ENCODE measurements at regions not wholly inside any gene's neighbourhood (a gene's known extent, or its start where the extent isn't known, plus 50 kb on each side); places are given as distances from the start of the nearest gene placed in this dataset.

DNA sequence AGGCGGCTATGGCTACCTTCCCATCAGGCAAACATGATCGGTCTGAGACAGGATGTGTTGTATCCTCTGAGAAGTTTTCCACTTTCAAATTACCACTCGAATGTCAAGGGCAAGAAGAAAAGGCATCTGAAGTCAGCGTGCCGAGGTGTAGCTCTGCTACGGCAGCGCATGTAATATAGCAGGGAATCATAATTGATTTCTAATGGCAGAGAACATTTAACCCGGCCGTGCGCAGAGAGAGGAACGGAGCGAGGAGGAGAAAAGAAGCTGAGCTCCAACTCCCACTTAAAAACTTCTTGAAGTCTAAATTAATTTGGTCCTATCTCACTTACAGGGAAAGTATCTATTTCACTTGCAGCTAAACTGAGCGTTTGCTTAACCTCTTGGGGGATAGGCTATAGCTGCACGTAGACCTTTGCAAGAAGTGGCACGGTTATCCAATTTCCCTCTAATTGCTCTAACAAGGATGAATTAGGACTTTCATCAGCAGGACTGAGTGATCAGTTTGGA lies 137.3 kb upstream of the KIRREL3 start:
- no peak for DNase-seq (ENCODE audit: low read depth in 2 of 2)

DNA sequence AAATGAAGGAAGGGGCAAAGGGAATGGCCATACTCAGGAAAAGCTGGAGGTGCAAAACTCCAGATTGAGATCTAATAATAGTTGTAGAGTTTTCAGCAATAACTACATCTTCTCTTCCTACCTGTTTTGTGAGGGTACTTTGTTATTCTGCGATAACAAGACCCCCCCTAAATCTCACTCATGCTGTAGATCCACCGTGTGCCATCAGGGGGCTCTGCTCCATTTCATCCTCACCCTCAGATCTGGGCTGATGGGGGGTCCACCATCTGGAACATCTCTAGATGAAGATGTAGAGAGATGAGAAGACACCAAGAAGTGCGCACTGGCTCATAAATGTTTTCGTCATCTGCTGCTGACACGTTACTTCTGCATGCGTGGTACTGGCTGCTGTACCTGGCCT lies 135.9 kb upstream of the KIRREL3 start:
- no peak for DNase-seq (ENCODE audit: low read depth in 2 of 2)

DNA sequence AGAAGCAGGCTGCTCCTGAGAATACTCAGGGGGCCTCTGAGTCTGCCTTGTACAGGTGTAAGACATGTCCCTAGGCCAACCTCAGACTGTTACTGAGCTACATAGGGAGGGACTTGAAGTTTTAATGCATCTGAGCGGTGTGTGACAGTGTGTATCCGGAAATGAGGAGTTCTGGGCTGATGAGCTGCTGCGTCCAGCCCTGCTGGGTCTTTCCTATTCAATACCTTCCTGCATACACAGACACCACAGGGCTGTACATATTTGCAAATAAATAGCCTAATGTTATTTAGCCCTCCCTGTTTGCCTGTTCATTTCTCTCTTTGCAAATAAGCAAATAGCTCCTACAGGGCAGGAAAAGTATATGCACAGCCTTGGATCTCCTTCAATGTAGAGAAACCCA lies 134.7 kb upstream of the KIRREL3 start:
- DNase-seq (ENCODE audit: low read depth in 2 of 2): no peak

DNA sequence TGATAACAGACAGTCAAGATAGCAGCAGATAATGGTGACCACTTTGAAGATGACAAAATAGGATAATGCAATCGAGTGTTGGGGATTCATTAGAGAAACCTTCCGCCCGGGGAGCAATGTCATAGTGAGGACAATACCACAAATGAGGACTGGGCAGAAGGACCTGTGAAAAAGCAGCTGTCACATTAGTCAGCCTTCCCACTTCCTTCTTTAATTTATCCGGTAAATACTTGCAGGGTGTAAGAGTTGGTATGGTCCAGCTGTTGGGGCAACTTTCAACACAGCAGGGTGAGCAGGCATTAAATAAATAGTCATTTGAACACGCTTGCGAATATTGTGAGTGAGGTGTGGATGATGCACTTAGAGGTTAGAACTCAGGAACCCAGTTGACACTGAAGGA lies 132.5 kb upstream of the KIRREL3 start:
- DNase-seq (ENCODE audit: low read depth in 2 of 2): no peak

DNA sequence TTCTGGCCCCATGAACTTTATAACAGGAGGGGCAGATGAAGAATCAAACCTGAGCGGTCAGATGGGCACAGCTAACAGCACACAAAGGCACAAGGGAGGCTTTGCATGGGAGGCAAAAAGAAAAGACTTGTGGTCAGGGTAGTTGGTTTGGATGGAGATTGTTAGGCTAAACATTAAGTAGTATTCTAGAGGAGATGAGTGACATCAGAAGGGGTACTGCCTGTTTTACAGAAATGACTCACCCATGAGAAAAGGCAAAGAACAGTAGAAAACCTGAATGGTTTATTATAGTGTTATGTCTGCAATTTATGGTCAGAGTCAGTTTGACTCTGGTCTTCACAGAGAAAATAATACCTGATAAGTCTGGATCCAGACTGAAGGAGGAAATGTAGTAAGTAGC lies 129.8 kb upstream of the KIRREL3 start:
- no peak for DNase-seq (ENCODE audit: low read depth in 2 of 2)

DNA sequence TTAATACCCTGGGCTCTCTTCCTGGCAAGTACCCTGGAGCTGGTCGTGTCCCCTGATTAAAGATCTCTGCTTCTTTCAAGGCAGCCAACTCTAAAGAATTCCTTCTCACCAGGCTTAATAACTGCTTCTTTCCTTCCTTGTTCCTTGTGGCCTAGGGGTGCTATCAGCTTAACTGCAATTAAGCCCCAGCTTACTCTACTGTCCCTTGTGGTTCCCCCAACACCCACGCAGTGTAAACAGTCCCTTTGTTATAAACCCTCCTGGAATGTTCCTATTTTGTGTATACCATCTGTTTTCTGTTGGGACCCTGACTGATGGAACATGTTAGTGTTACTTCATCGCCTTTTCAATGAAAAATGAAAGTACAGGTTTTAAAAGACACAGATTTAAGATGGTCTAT lies 126.4 kb upstream of the KIRREL3 start:
- DNase-seq (ENCODE audit: low read depth in 2 of 2): no peak

DNA sequence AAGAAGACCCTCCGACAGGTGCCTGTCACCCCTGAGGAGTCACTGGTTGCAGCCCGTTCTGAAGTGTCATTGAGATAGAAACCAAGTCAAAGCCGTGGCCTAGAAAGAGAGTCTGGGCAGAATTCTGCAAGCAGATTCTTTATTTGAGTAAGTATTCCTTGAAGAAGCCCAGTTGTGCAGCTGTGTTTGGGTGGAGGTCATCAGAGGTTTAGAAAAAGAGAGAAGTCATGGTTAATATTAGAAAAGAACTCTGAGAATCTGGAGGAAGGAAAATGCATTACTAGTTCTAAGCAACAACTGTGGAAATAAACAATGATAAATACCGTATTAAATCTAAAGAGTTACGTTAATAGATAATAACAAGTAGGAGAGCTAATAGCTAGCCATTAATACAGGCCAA lies 118.8 kb upstream of the KIRREL3 start:
- no peak for DNase-seq (ENCODE audit: low read depth in 2 of 2)

DNA sequence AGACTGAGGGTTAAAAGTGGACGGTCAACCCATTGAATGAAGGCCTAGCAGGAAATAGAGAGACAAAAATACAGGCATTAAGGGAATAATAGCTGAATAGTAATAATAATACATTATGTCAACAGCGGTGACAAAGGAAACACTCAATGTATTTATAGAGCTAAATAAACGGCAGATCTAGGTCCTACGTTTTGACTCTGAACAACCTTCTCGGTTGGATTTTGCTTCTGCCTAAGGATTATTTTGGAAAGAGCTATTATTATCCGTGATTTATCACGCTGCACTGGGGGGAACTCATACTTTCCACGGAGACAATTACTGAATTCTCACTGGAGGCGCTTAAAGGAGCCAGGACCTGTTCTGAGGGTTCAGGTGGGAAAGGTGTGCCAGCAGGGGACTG lies 118.2 kb upstream of the KIRREL3 start:
- no peak for DNase-seq (ENCODE audit: low read depth in 2 of 2)

DNA sequence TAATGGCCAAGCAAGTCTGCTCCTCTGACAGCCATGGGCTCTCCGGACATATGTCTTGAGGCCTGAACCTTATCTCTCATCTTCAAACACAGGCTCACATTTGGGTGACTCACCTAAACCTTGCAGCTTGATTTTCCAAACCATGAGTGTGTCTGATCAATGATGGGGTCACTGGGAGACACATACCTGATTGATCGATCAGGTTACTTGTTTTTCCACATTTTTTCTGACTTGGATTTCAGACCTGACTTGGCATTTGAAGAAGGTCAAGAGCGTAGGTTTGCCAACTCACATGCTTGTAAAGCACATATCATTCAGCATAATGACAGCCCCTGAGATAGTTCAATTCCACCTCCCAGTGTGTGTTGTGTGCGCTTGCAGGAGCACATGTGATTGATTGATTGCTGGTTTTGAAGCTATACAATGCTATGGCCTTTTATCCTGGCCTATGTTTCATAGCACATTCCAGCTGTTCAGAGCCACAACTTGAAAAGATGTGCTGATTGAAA lies 116.7 kb upstream of the KIRREL3 start:
- DNase-seq (ENCODE audit: low read depth in 2 of 2): no peak

DNA sequence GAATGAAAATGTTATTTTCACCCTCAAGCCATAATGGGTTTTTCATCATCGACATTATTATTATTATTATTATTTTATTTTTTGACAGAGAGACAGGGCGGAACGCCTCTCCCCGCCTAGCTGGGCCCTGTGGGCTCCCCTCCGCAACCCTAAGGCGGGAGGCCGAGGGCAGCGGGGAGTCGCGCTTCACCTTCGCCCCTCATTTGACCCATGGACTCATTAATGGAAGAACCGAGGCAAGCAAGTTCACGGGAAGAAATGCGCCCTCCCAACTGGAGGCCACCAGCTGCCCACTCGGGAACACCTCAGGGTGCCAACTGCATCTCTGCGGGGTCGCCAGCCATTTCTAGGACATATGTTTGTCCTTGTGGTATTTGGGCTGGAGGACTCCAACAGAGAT lies 115.3 kb upstream of the KIRREL3 start:
- no peak for DNase-seq (ENCODE audit: low read depth in 2 of 2)

DNA sequence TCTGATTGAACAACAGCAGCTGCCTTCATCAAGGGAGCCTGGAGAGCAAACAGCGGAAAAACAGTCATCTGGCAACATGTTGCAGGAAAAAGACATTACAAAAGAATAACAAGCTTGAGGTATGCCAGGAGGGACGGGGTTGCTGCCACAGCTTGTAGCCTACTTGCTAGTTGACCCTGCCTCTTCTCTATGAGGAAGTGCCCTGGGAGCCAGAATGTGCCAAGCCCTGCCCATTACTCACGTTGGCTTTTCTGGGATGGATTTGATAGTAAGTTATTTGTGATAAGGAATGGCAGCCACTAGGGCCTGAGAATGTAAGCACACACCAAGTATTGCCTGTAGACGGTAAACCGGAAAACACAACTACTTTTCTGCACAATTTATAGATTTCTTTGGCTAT lies 113.5 kb upstream of the KIRREL3 start:
- DNase-seq (ENCODE audit: low read depth in 2 of 2): no peak

DNA sequence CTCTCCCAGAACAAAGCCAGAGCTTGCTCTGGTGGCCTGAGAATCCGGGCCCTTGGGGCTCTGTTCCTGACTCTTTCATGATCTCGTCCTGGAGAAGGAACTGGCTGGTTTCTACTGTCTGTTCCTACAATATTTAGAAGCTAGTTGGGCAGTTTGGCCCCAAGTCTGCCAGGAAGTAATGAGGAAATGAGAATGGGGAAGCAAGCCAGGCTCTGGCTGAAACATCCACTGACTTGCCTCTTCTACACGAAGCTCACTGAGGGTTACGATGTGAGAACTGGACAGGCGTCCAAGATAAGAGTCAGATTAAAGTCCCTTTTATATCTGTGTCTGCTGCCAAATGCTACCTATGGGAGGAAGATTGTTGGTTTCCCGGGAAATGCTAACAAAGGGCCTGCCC lies 110.0 kb upstream of the KIRREL3 start:
- DNase-seq (ENCODE audit: low read depth in 2 of 2): no peak

DNA sequence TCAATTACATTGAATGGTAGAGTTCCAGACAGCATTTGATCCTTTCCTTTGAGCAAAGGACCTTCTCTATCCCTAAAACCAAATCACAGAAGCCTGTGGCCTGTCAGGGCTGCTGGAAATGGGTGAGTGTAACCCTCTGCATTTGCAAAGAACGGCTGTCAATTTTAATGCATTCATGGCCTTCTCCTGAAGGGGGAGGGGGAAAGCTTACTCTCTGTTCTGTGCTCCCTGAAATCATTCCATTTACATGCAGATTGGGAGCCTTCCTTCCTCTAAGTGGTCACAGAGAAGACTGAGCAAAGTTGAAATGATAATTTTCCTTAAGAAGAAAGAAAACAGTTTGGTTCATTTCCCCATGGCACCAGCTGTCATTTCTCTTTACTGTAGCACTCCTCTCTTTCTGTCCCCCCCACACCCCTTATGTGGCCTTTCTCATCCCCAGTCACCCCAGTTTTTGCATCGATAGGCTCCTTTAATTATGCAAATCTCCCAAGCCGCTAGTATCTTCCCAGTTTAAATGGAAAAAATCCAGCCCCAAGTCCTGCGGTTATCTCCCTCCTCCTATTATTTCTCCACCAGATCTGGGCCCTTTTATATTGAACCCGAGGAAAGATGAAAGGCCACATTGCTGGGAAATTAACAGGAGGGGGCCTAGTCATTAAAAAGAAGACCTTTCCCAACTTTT lies 109.4 kb upstream of the KIRREL3 start:
- no peak for DNase-seq (ENCODE audit: low read depth in 2 of 2)

DNA sequence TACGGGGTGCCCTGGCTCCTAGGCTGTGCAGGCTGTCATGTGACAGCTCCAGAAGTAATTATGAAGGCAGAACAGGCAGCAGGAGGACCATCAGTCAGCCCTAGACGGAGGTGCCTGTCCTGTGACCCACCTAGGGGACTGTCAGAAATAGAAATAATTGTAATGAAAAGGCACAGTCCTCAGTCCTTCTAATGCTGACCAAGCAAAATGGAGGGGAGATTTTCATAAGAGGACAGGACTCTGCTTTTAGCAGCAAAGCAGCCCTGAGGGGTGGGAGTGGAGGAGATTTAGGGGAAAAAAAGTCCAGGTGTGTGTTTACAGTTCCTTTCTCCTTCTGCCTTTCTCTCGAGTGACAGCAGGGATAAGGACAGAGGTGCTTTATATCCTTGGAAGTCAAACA lies 108.3 kb upstream of the KIRREL3 start:
- no peak for DNase-seq (ENCODE audit: low read depth in 2 of 2)

DNA sequence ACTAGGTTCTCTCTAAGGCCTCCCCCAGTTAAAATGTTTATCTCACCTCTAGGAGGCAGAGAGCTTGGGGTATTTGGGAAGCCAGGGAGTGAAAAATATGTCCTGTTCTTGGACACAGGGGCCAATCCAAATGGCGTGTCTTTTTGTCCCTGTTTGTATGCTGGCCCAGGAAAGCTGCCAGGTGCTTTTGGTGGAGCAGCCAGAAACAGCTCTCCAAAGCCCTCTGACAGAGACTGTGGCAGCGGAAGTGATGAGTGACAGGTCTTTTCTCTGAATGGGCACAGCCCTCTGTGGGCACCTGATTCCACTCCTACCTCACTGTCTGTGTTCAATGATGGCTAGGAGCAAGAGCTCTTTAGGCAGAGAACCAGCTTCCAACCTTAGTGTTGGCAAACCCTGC lies 106.4 kb upstream of the KIRREL3 start:
- no peak for DNase-seq (ENCODE audit: low read depth in 2 of 2)

DNA sequence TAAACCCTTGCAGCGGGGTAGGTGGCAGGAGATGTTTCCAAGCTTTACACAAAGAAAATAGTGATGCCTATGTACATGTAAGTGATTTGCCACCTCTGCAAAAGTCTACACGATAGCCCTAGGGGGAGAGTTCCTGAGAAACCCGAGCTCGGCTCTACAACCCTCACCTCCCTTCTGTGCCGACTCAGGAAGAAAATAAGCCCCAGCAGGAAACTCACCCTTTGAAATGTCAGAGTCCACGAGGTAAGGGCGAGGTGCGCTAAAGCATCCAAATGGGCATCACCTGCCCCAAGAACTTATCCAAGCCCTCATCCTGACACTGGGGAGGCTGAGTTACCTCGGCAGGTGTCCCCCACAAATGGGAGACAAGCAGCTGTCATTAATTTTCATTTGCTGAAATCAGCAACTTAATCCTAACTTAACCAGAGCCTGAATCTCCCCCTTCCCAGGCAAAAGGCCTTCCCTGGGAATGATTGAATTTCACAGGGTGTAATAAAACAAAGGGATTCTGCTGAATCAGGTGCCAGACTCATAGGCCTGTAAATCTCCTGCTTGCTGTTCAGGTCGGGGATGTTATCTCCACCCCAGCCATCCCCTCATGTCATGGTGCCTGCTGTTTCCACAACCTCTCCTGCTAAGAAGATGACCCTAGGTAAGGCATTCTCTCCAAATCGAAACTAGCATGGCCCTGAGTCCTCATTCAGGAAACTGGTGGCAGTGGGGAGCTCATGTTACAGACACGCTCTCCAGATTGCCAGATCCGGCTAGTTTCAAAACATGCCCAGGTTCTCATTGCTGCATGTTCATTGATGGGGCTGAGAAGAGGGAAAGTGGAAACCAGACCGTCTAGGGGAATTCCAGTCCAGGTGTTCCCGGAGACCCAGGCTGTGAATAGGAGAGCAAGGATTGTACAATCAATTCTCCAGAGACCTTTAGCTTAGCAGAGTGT lies 105.3 kb upstream of the KIRREL3 start:
- peak; percentile 44 to 49 for DNase-seq (ENCODE audit: low read depth in 2 of 2)

DNA sequence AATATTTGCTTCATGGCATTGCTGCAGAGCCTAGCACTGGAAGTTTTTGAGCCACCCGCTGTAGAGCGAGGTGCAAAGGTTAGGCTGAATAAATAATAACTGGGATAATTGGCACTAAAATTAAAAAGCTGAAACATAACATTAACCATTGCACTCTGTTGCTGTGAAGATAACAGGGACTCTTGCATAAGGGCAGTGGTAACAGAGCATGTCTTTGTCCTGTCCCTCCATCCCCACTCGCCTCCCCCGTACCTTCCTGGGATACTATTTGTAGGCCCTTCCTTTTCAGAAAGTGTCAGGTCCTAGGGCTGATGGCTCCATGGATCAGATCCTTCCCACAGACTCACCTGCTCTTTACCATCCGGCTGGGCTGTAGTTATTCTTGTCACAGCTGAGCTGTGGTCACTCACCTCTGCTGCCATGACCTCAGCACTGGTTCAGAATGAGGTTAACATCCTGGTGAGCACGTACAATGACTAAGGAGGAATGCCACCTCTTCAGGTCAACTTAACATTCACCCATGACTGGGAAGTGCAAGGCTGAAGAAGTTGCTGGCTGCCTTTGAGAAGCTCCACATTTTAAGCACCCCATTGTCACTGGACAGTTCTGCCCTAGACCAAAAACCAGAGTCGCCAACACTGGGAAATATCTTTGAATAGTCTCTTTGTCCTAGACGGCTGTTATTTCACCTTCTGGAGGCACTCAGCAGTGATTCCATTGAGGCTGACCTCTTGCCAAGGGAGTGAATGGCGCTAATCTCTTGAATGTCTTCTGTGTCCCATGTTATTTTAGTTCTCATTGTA lies 103.2 kb upstream of the KIRREL3 start:
- no peak for DNase-seq (ENCODE audit: low read depth in 2 of 2)

DNA sequence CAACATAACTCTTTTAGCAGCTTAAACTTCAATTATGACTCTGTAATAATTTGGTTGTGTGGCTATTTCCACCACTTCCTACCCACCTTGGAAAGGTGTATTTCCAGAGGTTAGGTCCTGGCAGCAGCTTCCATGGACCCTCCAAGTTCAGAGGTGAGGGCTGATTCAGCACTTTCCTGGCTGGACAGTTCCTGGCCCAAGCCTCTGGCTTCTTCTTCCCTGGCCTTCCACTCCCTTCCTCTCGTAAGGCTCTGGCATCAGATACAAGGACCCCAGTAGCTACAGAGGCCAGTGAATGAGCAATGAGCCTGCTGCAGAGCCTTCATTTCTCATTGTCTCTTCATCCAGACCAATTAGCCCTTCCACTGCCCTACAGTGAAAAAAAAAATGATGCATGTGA lies 98.1 kb upstream of the KIRREL3 start:
- no peak for DNase-seq (ENCODE audit: low read depth in 2 of 2)

DNA sequence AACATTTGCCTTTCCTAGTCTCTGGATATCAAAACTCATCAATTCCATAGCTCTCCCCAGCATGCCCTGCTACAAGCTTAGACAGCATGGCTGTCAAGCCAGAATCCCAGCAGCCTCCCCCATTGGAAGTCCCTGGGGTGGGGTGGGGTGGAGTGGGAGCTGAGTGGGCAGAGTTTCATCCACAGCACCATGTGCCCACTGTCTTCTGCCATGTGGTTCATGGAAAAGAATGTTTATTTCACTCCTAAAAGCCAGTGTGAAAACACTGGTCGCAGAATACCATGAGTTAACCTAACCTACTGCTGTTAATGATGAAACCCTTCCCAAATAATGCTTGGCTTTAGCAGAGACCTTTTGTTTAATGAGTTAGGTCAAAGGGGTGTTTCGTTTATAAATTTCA lies 80.2 kb upstream of the KIRREL3 start:
- DNase-seq (ENCODE audit: low read depth in 2 of 2): no peak

DNA sequence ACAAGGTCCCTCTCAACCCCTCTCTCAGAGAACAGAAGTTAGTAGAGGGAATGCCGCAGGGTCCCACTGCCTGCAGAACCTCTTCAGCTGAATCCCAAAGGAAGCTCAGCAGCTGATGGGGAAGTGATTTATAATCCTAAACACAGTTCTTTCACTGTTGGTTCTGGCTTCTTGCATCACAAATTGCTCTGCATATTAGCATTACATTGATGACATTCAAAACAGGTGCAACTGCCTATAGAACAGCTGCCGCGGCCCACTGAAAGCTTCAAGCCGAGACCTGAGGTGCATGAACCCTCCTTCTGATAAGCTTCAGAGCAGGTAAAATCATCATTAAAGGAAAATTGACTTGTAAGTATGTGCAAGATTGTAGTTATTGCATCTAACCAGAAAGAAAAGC lies 75.2 kb upstream of the KIRREL3 start:
- DNase-seq (ENCODE audit: low read depth in 2 of 2): no peak

DNA sequence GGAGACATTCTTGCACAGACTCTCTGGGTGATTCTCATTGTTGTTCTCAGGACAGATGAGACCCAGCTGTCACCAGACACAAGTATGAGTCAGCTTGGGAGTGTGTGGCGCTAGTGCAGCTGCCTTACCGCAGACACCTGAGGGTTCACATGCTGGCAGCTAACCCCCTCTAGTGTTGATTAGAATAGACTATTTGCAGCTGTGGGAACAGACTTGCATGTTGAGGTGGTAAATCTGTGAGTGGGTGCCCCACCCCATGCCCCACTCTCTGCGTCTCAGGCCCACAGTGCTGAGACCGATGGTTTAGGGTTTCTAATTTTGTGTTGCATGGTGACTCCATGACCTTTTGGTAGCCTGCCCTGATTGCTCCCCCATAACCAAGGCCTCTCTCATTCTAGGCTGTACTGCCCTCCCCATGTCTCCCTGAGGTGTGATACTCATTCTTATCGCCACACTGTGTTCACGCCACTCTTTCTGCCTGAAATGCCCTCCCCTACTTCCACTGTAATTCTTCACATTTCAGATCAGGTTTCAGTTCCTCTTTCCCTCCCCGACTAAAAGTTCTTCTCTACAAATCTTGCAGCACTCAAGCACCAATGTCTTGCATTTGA lies 73.7 kb upstream of the KIRREL3 start:
- DNase-seq (ENCODE audit: low read depth in 2 of 2): peak; percentile 41 to 45

DNA sequence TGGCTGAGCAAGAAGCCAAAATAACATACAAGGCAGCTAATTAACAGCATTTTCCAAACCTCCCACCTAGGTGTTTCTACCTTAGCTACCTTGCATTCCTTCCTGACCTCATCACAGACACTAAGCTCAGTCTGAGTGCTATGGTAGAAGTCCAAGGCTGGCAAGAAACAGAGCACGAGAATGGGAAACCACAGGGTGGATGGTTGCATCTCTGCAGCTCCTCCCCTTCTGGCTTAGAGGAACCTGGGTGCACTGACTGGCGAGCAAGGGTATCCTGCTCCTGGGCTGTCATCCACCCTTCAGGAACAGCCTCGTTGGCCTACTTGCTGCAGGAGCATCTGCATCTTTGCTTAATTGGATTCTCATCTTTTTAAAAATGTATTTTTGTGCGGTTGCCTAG lies 73.1 kb upstream of the KIRREL3 start:
- no peak for DNase-seq (ENCODE audit: low read depth in 2 of 2)
